ENCODE measurements at regions not wholly inside any gene's neighbourhood (a gene's known extent, or its start where the extent isn't known, plus 50 kb on each side); places are given as distances from the start of the nearest gene placed in this dataset.

DNA sequence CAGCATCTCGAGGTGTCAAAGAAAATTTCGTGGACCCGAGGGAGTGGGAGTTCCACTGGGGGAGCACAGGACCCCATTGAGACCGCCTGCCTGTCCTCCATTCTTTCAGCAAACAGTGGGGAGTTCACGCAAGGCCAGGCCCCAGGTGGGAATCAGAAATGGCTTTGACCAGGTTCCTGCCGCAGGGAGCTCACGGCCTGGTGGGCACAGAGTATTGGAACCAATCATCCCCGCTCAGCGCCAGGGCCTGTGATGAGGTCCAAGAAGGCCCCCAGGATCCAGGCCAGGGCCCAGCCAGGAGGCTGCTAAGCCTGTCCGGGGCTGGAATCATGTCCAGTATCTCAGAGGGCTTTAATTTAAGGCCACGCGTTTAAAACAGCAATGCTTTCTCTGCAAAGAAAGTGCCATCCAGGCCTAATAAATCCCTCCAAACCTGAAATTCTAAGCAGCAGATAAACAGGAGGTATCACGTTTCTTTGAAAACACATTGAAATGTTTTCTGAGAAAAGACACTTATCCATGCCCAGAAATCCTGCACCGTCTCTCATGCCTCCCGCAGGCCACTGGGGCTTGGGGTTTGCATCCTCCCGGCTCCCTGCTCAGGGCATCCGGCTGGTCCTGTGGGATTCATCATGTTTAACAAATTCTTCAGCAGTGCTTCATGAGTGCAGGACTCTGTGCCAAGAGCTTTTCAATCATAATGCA, 125.7 kb downstream of the OAT start:
- H3K27ac Mint-ChIP-seq: peak overlapping the region; percentile 83
- H3K4me3 Mint-ChIP-seq: no peak overlapping the region
- H3K36me3 Mint-ChIP-seq (ENCODE audit: low read depth): no peaks in the 10 kb centered on the region
- DNase-seq: peak; percentile 32
- no peaks in the 10 kb centered on the region for H3K27me3 Mint-ChIP-seq (ENCODE audit: low read depth, poor library complexity)
- H3K4me1 Mint-ChIP-seq: peaks cover 80% of the 10 kb centered on the region
- H3K9me3 Mint-ChIP-seq: no peaks in the 10 kb centered on the region
- TF ChIP-seq, protein P1, sequence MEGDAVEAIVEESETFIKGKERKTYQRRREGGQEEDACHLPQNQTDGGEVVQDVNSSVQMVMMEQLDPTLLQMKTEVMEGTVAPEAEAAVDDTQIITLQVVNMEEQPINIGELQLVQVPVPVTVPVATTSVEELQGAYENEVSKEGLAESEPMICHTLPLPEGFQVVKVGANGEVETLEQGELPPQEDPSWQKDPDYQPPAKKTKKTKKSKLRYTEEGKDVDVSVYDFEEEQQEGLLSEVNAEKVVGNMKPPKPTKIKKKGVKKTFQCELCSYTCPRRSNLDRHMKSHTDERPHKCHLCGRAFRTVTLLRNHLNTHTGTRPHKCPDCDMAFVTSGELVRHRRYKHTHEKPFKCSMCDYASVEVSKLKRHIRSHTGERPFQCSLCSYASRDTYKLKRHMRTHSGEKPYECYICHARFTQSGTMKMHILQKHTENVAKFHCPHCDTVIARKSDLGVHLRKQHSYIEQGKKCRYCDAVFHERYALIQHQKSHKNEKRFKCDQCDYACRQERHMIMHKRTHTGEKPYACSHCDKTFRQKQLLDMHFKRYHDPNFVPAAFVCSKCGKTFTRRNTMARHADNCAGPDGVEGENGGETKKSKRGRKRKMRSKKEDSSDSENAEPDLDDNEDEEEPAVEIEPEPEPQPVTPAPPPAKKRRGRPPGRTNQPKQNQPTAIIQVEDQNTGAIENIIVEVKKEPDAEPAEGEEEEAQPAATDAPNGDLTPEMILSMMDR (IDR thresholded peaks at IDR 0.05): no peak

DNA sequence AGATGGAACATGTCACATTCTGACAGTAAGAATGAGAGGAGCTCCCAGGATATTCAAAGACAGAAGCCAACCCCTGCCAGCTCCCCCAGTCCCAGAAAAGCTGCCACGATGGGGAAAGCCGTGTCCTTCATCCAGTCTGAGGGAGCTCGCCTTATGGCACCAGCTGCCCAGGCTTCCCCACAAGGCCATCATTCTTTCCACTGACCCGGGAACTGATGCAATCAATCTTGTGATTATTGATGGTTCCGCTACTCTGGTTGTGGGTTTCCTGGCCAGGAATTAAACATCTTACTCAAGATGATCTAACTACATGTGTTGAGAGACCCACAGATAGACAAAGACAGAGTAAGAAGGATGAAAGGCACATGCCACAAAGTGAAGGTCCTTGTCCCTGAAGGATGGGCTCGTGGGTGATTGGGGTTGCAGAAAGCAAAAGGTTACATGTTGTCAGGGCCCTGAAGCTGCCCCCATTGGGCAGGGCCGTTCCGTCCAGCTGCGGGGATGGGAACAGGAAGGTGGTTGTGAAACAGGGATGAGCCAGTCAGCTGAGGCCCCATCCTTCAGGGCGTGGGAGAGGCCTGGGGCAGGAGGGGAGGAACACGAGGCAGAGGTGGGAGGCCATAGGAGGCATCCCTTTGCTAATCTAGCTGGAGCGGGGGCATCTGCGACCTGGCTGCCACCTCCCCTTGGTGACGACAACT, 127.6 kb downstream of the OAT start:
- H3K27me3 Mint-ChIP-seq (ENCODE audit: low read depth, poor library complexity): no peaks in the 10 kb centered on the region
- H3K4me3 Mint-ChIP-seq: no peak overlapping the region
- H3K9me3 Mint-ChIP-seq: no peaks in the 10 kb centered on the region
- DNase-seq: no peak
- H3K36me3 Mint-ChIP-seq (ENCODE audit: low read depth): no peaks in the 10 kb centered on the region
- H3K4me1 Mint-ChIP-seq: peaks cover 72% of the 10 kb centered on the region
- peak overlapping the region; percentile 96 for H3K27ac Mint-ChIP-seq
- TF ChIP-seq, protein P1 (IDR thresholded peaks at IDR 0.05): no peak

DNA sequence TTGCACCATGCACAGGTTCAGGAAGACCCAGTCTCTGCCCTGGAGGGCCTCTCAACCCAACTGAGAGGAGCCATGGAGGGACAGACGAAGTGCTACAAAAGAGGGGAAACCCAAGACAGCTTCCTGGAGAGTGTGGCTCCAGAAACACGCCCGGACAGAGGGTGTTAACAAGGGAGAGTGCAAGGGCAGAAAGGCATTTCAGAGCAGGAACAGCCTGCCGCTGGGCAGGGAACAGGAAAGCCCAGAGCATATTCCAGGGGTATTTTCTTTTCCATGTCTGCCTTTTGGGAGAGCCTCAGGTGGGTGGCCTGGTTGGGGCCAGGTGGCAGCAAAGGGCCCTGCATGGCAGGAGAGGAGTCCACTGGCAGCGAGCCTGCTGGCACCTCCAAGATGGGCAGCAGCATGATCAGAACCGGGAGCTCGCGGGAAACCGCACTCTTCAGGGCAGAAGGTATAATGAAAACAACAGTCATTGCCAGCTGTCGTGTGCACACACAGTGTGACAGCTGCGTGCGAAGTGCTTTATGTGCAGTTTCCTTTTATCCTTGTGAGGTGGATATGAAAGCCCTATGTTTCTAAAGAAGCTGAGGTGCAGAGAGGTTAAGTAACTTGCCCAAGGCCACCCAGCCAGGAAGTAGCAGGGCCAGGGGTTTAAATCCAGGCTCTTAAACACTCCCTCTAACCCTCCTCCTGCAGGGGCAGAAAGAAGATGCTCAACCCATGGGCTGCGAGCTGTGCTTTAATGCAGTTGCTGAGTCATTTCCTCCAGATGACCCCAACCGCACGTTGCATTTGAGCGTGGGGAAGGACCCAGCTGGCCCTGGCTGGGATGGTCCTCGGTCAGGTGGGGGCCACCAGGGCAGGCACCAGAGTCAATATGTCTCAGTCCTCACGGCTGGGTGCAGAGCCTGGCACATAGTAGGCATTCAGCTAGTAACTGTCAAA, 128.6 kb downstream of the OAT start:
- H3K4me1 Mint-ChIP-seq: peaks cover 63% of the 10 kb centered on the region
- H3K36me3 Mint-ChIP-seq (ENCODE audit: low read depth): no peaks in the 10 kb centered on the region
- H3K9me3 Mint-ChIP-seq: no peaks in the 10 kb centered on the region
- TF ChIP-seq, protein P1 (IDR thresholded peaks at IDR 0.05): no peak
- no peak overlapping the region for H3K4me3 Mint-ChIP-seq
- peak overlapping the region; percentile 93 for H3K27ac Mint-ChIP-seq
- no peaks in the 10 kb centered on the region for H3K27me3 Mint-ChIP-seq (ENCODE audit: low read depth, poor library complexity)
- DNase-seq: no peak

DNA sequence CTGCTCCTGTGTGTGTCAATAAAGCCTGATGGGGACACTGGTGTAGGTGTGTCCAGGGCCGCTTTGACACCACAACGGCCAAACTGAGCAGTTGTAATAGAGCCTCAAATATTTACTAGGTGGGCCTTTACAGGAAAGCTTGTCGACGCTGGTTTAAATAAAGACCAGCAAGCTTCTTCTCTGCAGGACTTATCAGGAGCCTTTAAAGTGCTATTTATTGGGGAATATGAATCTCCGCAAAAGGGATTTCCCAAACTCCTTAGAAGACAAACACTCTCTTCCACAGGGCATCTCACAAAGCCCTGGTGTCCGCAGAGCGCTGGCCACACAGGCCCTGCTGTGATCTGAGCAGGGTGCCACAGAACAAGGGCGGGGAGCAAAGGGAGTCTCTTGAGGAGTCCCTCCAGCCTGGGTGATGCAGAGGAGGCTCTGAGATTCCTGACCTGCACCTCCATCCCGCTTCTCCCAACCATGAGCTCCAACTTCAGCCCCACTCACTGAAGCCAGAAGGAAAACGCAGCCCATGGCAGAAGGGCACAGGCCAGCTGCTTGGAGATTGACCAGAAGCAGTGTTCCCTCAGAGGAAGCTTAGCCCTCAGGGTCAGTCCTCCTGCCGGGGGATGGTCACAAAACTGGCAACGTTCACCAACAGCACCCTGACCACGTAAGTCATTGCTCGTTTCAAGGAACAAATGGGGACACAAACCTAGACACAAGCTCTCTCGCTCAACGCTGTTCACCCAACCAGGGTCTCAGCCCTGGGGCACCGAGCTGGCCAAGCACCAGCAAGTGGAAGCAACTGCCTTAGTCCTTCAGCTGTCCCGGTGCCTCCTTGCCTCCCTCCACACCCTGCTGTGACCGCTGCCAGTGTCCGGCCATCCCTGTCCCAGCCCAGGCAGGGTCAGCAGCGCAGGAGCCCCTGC, 129.5 kb downstream of the OAT start:
- Mint-ChIP-seq H3K4me3 (no peak overlapping the region), H3K9me3 (no peaks in the 10 kb centered on the region), H3K27me3 (ENCODE audit: low read depth, poor library complexity) (no peaks in the 10 kb centered on the region), H3K27ac (peak overlapping the region; percentile 93), H3K4me1 (peaks cover 58% of the 10 kb centered on the region), H3K36me3 (ENCODE audit: low read depth) (no peaks in the 10 kb centered on the region)
- TF ChIP-seq, protein P1 (IDR thresholded peaks at IDR 0.05): no peak
- no peak for DNase-seq

DNA sequence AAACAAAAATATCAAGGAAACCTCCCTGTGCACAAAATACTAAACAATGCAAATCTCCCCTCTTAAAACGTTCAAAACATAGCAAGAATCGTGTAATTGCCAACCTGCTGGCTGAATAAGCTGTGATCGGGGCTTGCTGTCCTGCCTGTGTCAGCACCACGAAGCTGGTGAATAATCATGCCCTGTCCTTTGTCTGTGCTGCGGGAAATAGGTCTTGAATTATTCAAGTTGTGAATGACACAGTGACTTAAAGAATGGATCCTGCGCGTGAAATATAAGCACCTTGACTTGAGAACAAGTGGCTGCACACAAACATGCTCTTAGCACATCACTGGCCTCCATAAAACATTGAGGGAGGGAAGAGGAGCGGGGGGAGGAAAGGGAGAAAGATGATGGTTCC, 130.2 kb downstream of the OAT start:
- Mint-ChIP-seq H3K36me3 (ENCODE audit: low read depth) (no peaks in the 10 kb centered on the region), H3K9me3 (no peaks in the 10 kb centered on the region), H3K27ac (peak overlapping the region; percentile 44), H3K27me3 (ENCODE audit: low read depth, poor library complexity) (no peaks in the 10 kb centered on the region), H3K4me1 (peaks cover 58% of the 10 kb centered on the region), H3K4me3 (no peak overlapping the region)
- TF ChIP-seq, protein P1 (IDR thresholded peaks at IDR 0.05): no peak
- DNase-seq: no peak
